ENCODE measurements at regions not wholly inside any gene's neighbourhood (a gene's known extent, or its start where the extent isn't known, plus 50 kb on each side); places are given as distances from the start of the nearest gene placed in this dataset.

DNA sequence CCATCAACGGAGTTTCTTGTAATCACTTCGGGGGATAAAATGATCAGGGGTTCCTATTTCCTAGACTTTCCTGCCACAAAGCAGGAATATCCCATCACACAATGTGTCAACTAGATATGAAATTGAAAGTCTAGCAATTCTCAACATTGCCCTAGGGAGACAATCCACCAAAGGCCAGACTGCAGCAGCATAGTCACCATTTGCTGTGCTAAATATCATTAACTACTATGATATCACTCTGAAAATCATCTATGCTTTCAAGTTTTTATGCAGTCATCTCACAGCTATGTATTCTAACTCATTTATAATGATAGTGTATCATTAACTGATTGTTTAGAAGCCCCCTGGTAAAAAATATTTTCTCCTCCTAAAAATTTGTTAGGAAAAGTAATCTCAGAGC lies 342.6 kb upstream of the CDH6 start:
- TF ChIP-seq POLR2A (IDR thresholded peaks at IDR 0.05; ENCODE audit: extremely low read depth, insufficient read length), result no peak
- TF ChIP-seq, protein P1, sequence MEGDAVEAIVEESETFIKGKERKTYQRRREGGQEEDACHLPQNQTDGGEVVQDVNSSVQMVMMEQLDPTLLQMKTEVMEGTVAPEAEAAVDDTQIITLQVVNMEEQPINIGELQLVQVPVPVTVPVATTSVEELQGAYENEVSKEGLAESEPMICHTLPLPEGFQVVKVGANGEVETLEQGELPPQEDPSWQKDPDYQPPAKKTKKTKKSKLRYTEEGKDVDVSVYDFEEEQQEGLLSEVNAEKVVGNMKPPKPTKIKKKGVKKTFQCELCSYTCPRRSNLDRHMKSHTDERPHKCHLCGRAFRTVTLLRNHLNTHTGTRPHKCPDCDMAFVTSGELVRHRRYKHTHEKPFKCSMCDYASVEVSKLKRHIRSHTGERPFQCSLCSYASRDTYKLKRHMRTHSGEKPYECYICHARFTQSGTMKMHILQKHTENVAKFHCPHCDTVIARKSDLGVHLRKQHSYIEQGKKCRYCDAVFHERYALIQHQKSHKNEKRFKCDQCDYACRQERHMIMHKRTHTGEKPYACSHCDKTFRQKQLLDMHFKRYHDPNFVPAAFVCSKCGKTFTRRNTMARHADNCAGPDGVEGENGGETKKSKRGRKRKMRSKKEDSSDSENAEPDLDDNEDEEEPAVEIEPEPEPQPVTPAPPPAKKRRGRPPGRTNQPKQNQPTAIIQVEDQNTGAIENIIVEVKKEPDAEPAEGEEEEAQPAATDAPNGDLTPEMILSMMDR (IDR thresholded peaks at IDR 0.05; ENCODE audit: low read depth, low read length), result no peak
